GM12878 (cell line): ENCODE measurements at regions not wholly inside any gene's neighbourhood (a gene's known extent, or its start where the extent isn't known, plus 50 kb on each side); places are given as distances from the start of the nearest gene placed in this dataset.

Experiments used
- ATAC-seq: fragments of 200-7000 bp; cut with Tn5 transposase; 3 replicates; pipeline ENCODE4 v1.9.1; 2020; ENCODE audit warnings: mild to moderate bottlenecking, moderate library complexity
- BruUV-seq: library from RNA; stranded (reverse); fragments of 400-500 nt; replicated peaks from 2 replicates; lab custom pipeline; 2021; lab: Mats Ljungman, UMichigan
- CTCF ChIA-PET: fragments of 300-600 bp; sonication (Branson Sonifier 250); formaldehyde crosslinking; extraction: SDS; loops from one replicate; lab custom pipeline; 2021; ENCODE audit warnings: inconsistent platforms; lab: Yijun Ruan, JAX
- POLR2A ChIA-PET: fragments of 350-600 bp; formaldehyde crosslinking; extraction: SDS; loops from one replicate; lab custom pipeline; 2021; ENCODE audit warnings: inconsistent platforms; lab: Charles Lee
- RAD21 ChIA-PET: fragments of 300-600 bp; sonication (Branson Sonifier 250); formaldehyde crosslinking; loops from one replicate; lab custom pipeline; 2023; ENCODE audit warnings: antibody characterized with exemption; ENCODE audit not compliant: unreplicated experiment; lab: Charles Lee
- SMC1A ChIA-PET: fragments of 300-600 bp; sonication (Branson Sonifier 250); formaldehyde crosslinking; loops from one replicate; lab custom pipeline; 2023; ENCODE audit not compliant: unreplicated experiment, uncharacterized antibody; lab: Charles Lee
- DNase-seq: peaks from one replicate; pipeline ENCODE4 v3.0.0-alpha.2; 2011; ENCODE audit warnings: low read depth, low spot score
- FAIRE-seq: peaks from 3 replicates; lab custom pipeline; 2011; peaks lifted over from hg19 to GRCh38; lab: Jason Lieb, UNC
- H2AFZ ChIP-seq: 2 replicates; pipeline ENCODE4 v1.6.0; 2011; ENCODE audit warnings: low read depth, low read length, control low read depth; ENCODE audit not compliant: control insufficient read depth
- H3K27ac ChIP-seq: 2 replicates; pipeline ENCODE4 v1.5.1; 2011; ENCODE audit warnings: control low read depth; ENCODE audit not compliant: control insufficient read depth, insufficient read depth
- H3K27me3 ChIP-seq, 2 experiments: replicated peaks in 1 of 2; 2 replicates each; pipeline versions ENCODE4 v1.6.0 to v1.6.1; 2011; ENCODE audit warnings: low read length in 1 of 2; ENCODE audit not compliant: control insufficient read depth in 2 of 2, insufficient read depth in 2 of 2
- H3K36me3 ChIP-seq, 2 experiments: 2 replicates each; pipeline ENCODE4 v1.5.1; 2011; ENCODE audit warnings: low read length in 1 of 2; ENCODE audit not compliant: control insufficient read depth in 2 of 2, insufficient read depth in 2 of 2
- H3K4me1 ChIP-seq: 2 replicates; pipeline ENCODE4 v1.6.1; 2011; ENCODE audit warnings: mild to moderate bottlenecking, low read length, moderate library complexity, mixed read lengths; ENCODE audit not compliant: control insufficient read depth, insufficient read depth
- H3K4me2 ChIP-seq: 2 replicates; pipeline ENCODE4 v1.6.0; 2011; ENCODE audit warnings: control low read depth; ENCODE audit not compliant: control insufficient read depth, insufficient read depth
- H3K4me3 ChIP-seq: fragments of 200-600 bp; sonication (generic); 2 replicates; pipeline ENCODE4 v1.5.1; 2016
- H3K79me2 ChIP-seq: 2 replicates; pipeline ENCODE4 v1.6.0; 2011; ENCODE audit warnings: low read length; ENCODE audit not compliant: control insufficient read depth, insufficient read depth
- H3K9ac ChIP-seq: 2 replicates; pipeline ENCODE4 v1.8.0; 2011; ENCODE audit warnings: low read length, control low read depth, mixed read lengths; ENCODE audit not compliant: control insufficient read depth, insufficient read depth
- H3K9me3 ChIP-seq: replicated peaks from 3 replicates; pipeline ENCODE4 v1.5.1; 2011; ENCODE audit warnings: mild to moderate bottlenecking, low read length; ENCODE audit not compliant: control insufficient read depth, insufficient read depth
- H4K20me1 ChIP-seq: 2 replicates; pipeline ENCODE4 v1.6.0; 2011; ENCODE audit not compliant: control insufficient read depth, insufficient read depth
- ATF7 ChIP-seq: fragments of 450-650 bp; IDR thresholded peaks from 2 replicates; pipeline ENCODE4 v1.6.1; 2016; ENCODE audit warnings: low read depth, mild to moderate bottlenecking
- CBFB ChIP-seq: IDR thresholded peaks from 2 replicates; pipeline ENCODE4 v1.6.1; 2016; ENCODE audit warnings: antibody characterized with exemption, low read depth
- CHD1 ChIP-seq: IDR thresholded peaks from 2 replicates; pipeline ENCODE4 v1.6.1; 2012; ENCODE audit warnings: low read depth, low read length, improper control_type of control experiment
- CREB1 ChIP-seq: IDR thresholded peaks from 2 replicates; pipeline ENCODE4 v1.6.1; 2012; ENCODE audit warnings: low read depth, mild to moderate bottlenecking, inconsistent platforms
- EGR1 ChIP-seq, 2 experiments: IDR thresholded peaks; 1 replicate in 1 of 2; 2 replicates in 1 of 2; pipeline ENCODE4 v1.6.1; 2011 to 2012; ENCODE audit warnings: low read depth in 2 of 2, low read length in 2 of 2, borderline replicate concordance in 1 of 2, mild to moderate bottlenecking in 1 of 2, moderate library complexity in 1 of 2
- EZH2 ChIP-seq: IDR thresholded peaks from 2 replicates; pipeline ENCODE4 v1.6.1; 2012; ENCODE audit warnings: low read depth, mild to moderate bottlenecking, control low read depth, inconsistent platforms, low read length, borderline replicate concordance; ENCODE audit not compliant: control insufficient read depth
- FOS ChIP-seq: IDR thresholded peaks from 3 replicates; pipeline ENCODE4 v1.6.1; 2011; ENCODE audit warnings: borderline replicate concordance; ENCODE audit not compliant: insufficient read length; ENCODE audit errors: extremely low read depth
- HDGF ChIP-seq: fragments of 450-650 bp; IDR thresholded peaks from 2 replicates; pipeline ENCODE4 v1.6.1; 2016; ENCODE audit warnings: antibody characterized with exemption
- MTA2 ChIP-seq: fragments of 450-650 bp; IDR thresholded peaks from 2 replicates; pipeline ENCODE4 v1.6.1; 2016; ENCODE audit warnings: low read depth, mild to moderate bottlenecking, moderate library complexity
- PAX5 ChIP-seq: IDR thresholded peaks from 2 replicates; pipeline ENCODE4 v1.6.1; 2011; ENCODE audit warnings: low read depth, low read length, borderline replicate concordance
- SIX5 ChIP-seq: IDR thresholded peaks from 2 replicates; pipeline ENCODE4 v1.6.1; 2011; ENCODE audit warnings: mild to moderate bottlenecking, low read depth, low read length, moderate library complexity; ENCODE audit not compliant: severe bottlenecking
- TCF12 ChIP-seq: IDR thresholded peaks from 2 replicates; pipeline ENCODE4 v1.6.1; 2011; ENCODE audit warnings: low read depth, mild to moderate bottlenecking, low read length
- WGBS: methylation state at CpG from one replicate; pipeline ENCODE4 v1.1.6; 2016; ENCODE audit warnings: low lambda C conversion rate; ENCODE audit not compliant: insufficient replicate concordance, insufficient coverage; ENCODE audit errors: missing lambda C conversion rate; 5-methylcytosine and 5-hydroxymethylcytosine counted together
- in situ Hi-C: fragments of 300-500 bp; cut with MboI; formaldehyde crosslinking; loops from 9 replicates; pipeline ENCODE4 v1.14.3; 2018; ENCODE audit warnings: mixed read lengths
- intact Hi-C: fragments of 100-400 bp; cut with micrococcal nuclease; formaldehyde crosslinking; loops from one replicate; pipeline ENCODE4 v1.14.2; 2022; ENCODE audit not compliant: unreplicated experiment
- TF ChIP-seq, protein P1 (sequence below): fragments of 450-650 bp; IDR thresholded peaks from 2 replicates; pipeline ENCODE4 v1.6.1; 2017; ENCODE audit warnings: mild to moderate bottlenecking, low read depth, inconsistent platforms; ENCODE audit not compliant: poor library complexity, severe bottlenecking
- TF ChIP-seq, protein P2 (sequence below): fragments of 450-650 bp; formaldehyde crosslinking; IDR thresholded peaks from 2 replicates; pipeline ENCODE4 v1.4.0; 2020; ENCODE audit warnings: mild to moderate bottlenecking, moderate library complexity
- TF ChIP-seq, protein P3 (sequence below): fragments of 450-650 bp; IDR thresholded peaks from 2 replicates; pipeline ENCODE4 v1.6.1; 2016; ENCODE audit warnings: mild to moderate bottlenecking

DNA sequence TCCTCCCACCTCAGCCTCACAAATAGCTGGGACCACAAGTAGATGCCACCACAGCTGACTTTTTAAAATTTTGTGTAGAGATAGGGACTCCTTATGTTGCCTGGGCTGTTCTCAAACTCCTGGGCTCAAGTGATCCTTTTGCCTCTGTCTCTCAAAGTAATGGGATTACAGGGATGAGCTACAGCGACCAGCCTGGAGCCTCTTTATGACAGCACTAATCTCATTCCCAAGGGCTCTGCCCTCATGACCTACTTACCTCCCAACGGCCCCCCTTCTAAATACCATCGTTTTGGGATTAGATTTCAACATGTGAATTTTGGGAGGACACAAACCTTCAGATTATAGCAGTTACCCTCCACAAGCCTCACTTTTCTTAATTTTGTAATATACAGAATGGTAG, 150.6 kb upstream of the FUT8 start:
- POLR2A ChIA-PET, result no interaction called here
- H3K36me3 ChIP-seq, result no peaks in the 10 kb centered on the region
- H3K79me2 ChIP-seq, result no peaks in the 10 kb centered on the region
- H3K4me1 ChIP-seq, result no peaks in the 10 kb centered on the region
- intact Hi-C loops, result no loop called here
- no peak overlapping the region for H2AFZ ChIP-seq
- SMC1A ChIA-PET, result no interaction called here
- TF ChIP-seq CREB1 (no peak), ATF7 (no peak), SIX5 (no peak), HDGF (no peak), EZH2 (no peak), TCF12 (no peak), CBFB (no peak), MTA2 (no peak), PAX5 (no peak), FOS (no peak), CHD1 (no peak), EGR1 (IDR thresholded peaks at IDR 0.05; ENCODE audit: borderline replicate concordance in 1 of 2, low read depth in 2 of 2, low read length in 2 of 2) (no peak)
- TF ChIP-seq, protein P1, sequence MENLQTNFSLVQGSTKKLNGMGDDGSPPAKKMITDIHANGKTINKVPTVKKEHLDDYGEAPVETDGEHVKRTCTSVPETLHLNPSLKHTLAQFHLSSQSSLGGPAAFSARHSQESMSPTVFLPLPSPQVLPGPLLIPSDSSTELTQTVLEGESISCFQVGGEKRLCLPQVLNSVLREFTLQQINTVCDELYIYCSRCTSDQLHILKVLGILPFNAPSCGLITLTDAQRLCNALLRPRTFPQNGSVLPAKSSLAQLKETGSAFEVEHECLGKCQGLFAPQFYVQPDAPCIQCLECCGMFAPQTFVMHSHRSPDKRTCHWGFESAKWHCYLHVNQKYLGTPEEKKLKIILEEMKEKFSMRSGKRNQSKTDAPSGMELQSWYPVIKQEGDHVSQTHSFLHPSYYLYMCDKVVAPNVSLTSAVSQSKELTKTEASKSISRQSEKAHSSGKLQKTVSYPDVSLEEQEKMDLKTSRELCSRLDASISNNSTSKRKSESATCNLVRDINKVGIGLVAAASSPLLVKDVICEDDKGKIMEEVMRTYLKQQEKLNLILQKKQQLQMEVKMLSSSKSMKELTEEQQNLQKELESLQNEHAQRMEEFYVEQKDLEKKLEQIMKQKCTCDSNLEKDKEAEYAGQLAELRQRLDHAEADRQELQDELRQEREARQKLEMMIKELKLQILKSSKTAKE, result no peak
- TF ChIP-seq, protein P2, sequence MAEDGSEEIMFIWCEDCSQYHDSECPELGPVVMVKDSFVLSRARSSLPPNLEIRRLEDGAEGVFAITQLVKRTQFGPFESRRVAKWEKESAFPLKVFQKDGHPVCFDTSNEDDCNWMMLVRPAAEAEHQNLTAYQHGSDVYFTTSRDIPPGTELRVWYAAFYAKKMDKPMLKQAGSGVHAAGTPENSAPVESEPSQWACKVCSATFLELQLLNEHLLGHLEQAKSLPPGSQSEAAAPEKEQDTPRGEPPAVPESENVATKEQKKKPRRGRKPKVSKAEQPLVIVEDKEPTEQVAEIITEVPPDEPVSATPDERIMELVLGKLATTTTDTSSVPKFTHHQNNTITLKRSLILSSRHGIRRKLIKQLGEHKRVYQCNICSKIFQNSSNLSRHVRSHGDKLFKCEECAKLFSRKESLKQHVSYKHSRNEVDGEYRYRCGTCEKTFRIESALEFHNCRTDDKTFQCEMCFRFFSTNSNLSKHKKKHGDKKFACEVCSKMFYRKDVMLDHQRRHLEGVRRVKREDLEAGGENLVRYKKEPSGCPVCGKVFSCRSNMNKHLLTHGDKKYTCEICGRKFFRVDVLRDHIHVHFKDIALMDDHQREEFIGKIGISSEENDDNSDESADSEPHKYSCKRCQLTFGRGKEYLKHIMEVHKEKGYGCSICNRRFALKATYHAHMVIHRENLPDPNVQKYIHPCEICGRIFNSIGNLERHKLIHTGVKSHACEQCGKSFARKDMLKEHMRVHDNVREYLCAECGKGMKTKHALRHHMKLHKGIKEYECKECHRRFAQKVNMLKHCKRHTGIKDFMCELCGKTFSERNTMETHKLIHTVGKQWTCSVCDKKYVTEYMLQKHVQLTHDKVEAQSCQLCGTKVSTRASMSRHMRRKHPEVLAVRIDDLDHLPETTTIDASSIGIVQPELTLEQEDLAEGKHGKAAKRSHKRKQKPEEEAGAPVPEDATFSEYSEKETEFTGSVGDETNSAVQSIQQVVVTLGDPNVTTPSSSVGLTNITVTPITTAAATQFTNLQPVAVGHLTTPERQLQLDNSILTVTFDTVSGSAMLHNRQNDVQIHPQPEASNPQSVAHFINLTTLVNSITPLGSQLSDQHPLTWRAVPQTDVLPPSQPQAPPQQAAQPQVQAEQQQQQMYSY, result no peak
- TF ChIP-seq, protein P3, sequence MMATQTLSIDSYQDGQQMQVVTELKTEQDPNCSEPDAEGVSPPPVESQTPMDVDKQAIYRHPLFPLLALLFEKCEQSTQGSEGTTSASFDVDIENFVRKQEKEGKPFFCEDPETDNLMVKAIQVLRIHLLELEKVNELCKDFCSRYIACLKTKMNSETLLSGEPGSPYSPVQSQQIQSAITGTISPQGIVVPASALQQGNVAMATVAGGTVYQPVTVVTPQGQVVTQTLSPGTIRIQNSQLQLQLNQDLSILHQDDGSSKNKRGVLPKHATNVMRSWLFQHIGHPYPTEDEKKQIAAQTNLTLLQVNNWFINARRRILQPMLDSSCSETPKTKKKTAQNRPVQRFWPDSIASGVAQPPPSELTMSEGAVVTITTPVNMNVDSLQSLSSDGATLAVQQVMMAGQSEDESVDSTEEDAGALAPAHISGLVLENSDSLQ, result no peak
- RAD21 ChIA-PET, result interaction anchor here (0.8 kb wide), 1 partner anchor 563 kb away, joined by 3 read pairs; no protein-coding TSS in a partner anchor
- 98% methylated on average over 3 of the region's 3 CpGs for WGBS
- no TSS peak for BruUV-seq
- H4K20me1 ChIP-seq, result no peaks in the 10 kb centered on the region
- CTCF ChIA-PET, result interaction anchor here (0.6 kb wide), 1 partner anchor 466 kb away, joined by 3 read pairs; no protein-coding TSS in a partner anchor
- in situ Hi-C loops, result no loop called here
- no peaks in the 10 kb centered on the region for H3K27me3 ChIP-seq
- no peak overlapping the region for H3K27ac ChIP-seq
- no peak overlapping the region for H3K4me3 ChIP-seq
- H3K9ac ChIP-seq, result no peak overlapping the region
- DNase-seq (no peak), ATAC-seq (no peak), FAIRE-seq (no peak)
- no peak overlapping the region for H3K4me2 ChIP-seq
- peaks cover 2% of the 10 kb centered on the region; the same call in 1 of the 3 replicates for H3K9me3 ChIP-seq
